ENCODE measurements at regions not wholly inside any gene's neighbourhood (a gene's known extent, or its start where the extent isn't known, plus 50 kb on each side); places are given as distances from the start of the nearest gene placed in this dataset.

DNA sequence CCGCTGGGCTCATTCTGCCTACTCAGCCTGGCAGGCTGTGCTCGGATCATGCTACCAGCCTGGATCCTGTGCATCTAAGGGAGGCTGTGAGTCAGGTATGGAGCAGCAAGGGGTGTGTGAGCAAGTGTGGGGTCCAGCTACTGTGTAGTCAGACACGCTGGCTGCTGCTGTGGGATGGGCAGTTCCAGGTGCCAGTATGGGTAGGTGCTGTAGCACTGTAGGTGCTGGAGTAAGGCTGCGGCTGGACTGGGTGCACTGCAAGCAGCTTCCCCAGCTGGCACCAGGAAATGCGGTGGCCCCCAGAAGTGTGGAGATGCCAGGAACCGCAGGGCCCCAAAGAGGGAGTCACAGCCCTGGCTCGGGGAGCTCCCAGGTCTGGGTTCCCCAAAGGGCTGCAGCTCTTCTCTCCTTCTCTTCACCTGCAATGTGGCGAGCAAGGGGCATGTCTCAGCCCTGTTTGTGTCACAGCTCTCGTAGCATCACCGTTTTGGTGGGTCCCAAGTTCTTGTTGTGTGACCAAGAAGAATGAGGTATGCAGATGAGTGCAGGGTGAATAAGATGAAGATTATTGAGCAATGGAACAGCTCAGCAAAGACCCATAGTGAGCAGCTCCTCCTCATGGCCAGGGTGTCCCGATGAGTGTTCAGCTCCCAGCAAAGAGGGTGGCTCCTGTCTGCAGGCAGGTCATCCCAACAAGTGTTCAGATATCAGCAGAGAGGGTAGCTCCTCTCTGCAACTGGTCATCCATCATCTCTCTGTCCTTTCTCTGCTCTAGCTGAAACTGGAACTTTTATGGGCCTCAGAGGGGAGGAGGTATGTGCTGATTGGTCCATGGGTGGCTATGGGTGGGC, 462.9 kb downstream of the TBC1D22A start:
- no peak for TF ChIP-seq CTCF (IDR thresholded peaks at IDR 0.05; ENCODE audit: low read depth, low read length, missing control alignments)
- DNase-seq (ENCODE audit: extremely low read depth, low read depth), result no peak
- H3K4me3 ChIP-seq (replicated peaks; ENCODE audit: low read depth, low read length), result no peak overlapping the region
